ENCODE measurements at regions not wholly inside any gene's neighbourhood (a gene's known extent, or its start where the extent isn't known, plus 50 kb on each side); places are given as distances from the start of the nearest gene placed in this dataset.
A peak's percentile ranks its signal among the peaks of the same experiment; 100 is the strongest.

- no peak overlapping the region for H3K27ac ChIP-seq (ENCODE audit: low read depth, low read length)
- H3K27me3 ChIP-seq (ENCODE audit: insufficient read depth, low read length), result peaks cover 26% of the 10 kb centered on the region
- no peak overlapping the region for H3K4me3 ChIP-seq (ENCODE audit: insufficient read depth, low read length)
- H2AFZ ChIP-seq (ENCODE audit: low read length), result no peak overlapping the region
- no peaks in the 10 kb centered on the region for H3K79me2 ChIP-seq (ENCODE audit: insufficient read depth, low read length)
- H3K4me1 ChIP-seq (ENCODE audit: insufficient read depth, low read length), result peaks cover 32% of the 10 kb centered on the region
- DNase-seq (ENCODE audit: insufficient read length, low spot score, missing footprints), result no peak
- TF ChIP-seq CTCF (IDR thresholded peaks at IDR 0.05; ENCODE audit: extremely low read depth, low read depth, low read length), result no peak
- no peaks in the 10 kb centered on the region for H4K20me1 ChIP-seq (ENCODE audit: insufficient read depth, low read length)
- H3K4me2 ChIP-seq (ENCODE audit: insufficient read depth, low read length), result peak overlapping the region; percentile 67
- no peaks in the 10 kb centered on the region for H3K36me3 ChIP-seq (ENCODE audit: insufficient read depth, low read length)
- no peaks in the 10 kb centered on the region for H3K9me3 ChIP-seq (ENCODE audit: low read depth, low read length)
Observed at GRCh38 chr2:15733867-15734673, 142.4 kb downstream of the DDX1 start.

DNA sequence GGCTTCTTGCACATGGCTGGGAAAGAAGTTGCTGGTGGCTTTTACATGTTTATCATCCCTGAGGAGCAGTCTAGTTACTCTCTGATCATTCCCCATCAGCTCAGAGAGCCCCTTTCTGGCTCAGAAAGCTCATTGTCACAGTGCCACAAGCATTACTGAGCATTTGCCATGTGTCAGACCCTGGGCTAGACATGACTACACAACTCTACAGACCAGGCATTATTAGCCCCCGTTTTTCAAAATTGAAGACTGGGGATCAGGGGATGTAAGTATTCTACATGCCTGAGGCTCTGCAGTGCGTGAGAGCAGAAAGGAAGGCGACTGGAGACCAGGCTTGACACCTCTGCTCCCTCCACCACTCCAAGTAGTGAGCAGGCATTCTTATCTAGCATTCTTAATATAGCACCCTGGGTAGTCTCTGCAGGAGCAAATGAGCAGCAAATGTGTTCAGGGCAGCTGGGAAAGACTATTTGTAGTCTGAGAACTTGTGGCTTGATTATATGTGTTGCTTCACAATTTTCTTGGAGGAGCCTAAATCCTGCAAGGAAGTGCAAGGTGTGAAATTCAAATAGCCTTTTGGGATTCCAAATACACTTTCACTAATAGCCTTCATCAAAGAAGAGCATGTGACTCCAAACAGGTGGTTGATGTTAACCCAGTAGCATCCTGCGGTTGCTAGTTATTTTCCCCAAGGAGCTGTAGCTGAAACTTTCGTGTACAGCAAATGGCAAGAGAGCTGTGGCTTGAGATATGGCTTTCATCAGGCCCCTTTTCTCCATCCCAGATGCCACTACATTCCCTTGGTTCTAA is 143.2 kb downstream of the DDX1 start:
- Histone ChIP-seq H3K79me2 (ENCODE audit: insufficient read depth, low read length) (no peaks in the 10 kb centered on the region), H3K36me3 (ENCODE audit: insufficient read depth, low read length) (no peaks in the 10 kb centered on the region), H3K27ac (ENCODE audit: low read depth, low read length) (no peak overlapping the region), H3K4me1 (ENCODE audit: insufficient read depth, low read length) (peaks cover 32% of the 10 kb centered on the region), H4K20me1 (ENCODE audit: insufficient read depth, low read length) (no peaks in the 10 kb centered on the region), H2AFZ (ENCODE audit: low read length) (no peak overlapping the region), H3K4me3 (ENCODE audit: insufficient read depth, low read length) (no peak overlapping the region), H3K27me3 (ENCODE audit: insufficient read depth, low read length) (peaks cover 26% of the 10 kb centered on the region), H3K4me2 (ENCODE audit: insufficient read depth, low read length) (no peak overlapping the region), H3K9me3 (ENCODE audit: low read depth, low read length) (no peaks in the 10 kb centered on the region)
- DNase-seq (ENCODE audit: insufficient read length, low spot score, missing footprints), result no peak
- TF ChIP-seq CTCF (IDR thresholded peaks at IDR 0.05; ENCODE audit: extremely low read depth, low read depth, low read length), result no peak

- Histone ChIP-seq H2AFZ (ENCODE audit: low read length) (no peak overlapping the region), H3K27me3 (ENCODE audit: insufficient read depth, low read length) (peaks cover 26% of the 10 kb centered on the region), H4K20me1 (ENCODE audit: insufficient read depth, low read length) (no peaks in the 10 kb centered on the region), H3K4me1 (ENCODE audit: insufficient read depth, low read length) (peaks cover 24% of the 10 kb centered on the region), H3K4me2 (ENCODE audit: insufficient read depth, low read length) (no peak overlapping the region), H3K4me3 (ENCODE audit: insufficient read depth, low read length) (no peak overlapping the region), H3K9me3 (ENCODE audit: low read depth, low read length) (no peaks in the 10 kb centered on the region), H3K79me2 (ENCODE audit: insufficient read depth, low read length) (no peaks in the 10 kb centered on the region), H3K36me3 (ENCODE audit: insufficient read depth, low read length) (no peaks in the 10 kb centered on the region), H3K27ac (ENCODE audit: low read depth, low read length) (no peak overlapping the region)
- DNase-seq (ENCODE audit: insufficient read length, low spot score, missing footprints), result no peak
- TF ChIP-seq CTCF (IDR thresholded peaks at IDR 0.05; ENCODE audit: extremely low read depth, low read depth, low read length), result no peak
Observed at GRCh38 chr2:15735484-15736326, 144.0 kb downstream of the DDX1 start.

Data from osteoblast (primary cell).